Neural cell (in vitro differentiated cells): ENCODE measurements at regions not wholly inside any gene's neighbourhood (a gene's known extent, or its start where the extent isn't known, plus 50 kb on each side); places are given as distances from the start of the nearest gene placed in this dataset.

Source experiments
- H2AFZ ChIP-seq: fragments of 200-600, 300-800 bp; sonication (generic), shearing (Covaris generic); 2 replicates; pipeline ENCODE4 v1.6.0; 2014; ENCODE audit warnings: low read depth, mild to moderate bottlenecking, antibody characterized with exemption, low read length, moderate library complexity
- H3F3A ChIP-seq: fragments of 200-600 bp; shearing (Covaris generic); 2 replicates; pipeline ENCODE4 v1.6.1; 2016; ENCODE audit warnings: mild to moderate bottlenecking, moderate library complexity, mixed read lengths, antibody characterized with exemption, low read length; ENCODE audit not compliant: insufficient read depth, poor library complexity, severe bottlenecking
- H3K27ac ChIP-seq: fragments of 200-600, 300-800 bp; sonication (generic), shearing (Covaris generic); 2 replicates; pipeline ENCODE4 v1.5.1; 2014; ENCODE audit warnings: mild to moderate bottlenecking, low read length, moderate library complexity
- H3K27me3 ChIP-seq: fragments of 300-800, 200-600 bp; sonication (generic), shearing (Covaris generic); 2 replicates; pipeline ENCODE4 v1.6.0; 2014; ENCODE audit warnings: mild to moderate bottlenecking, low read depth, low read length, moderate library complexity; ENCODE audit not compliant: insufficient read depth
- H3K36me3 ChIP-seq: fragments of 300-800, 200-600 bp; sonication (generic), shearing (Covaris generic); 2 replicates; pipeline ENCODE4 v1.5.1; 2014; ENCODE audit warnings: mild to moderate bottlenecking, antibody characterized with exemption, low read length, moderate library complexity; ENCODE audit not compliant: insufficient read depth
- H3K4me2 ChIP-seq: fragments of 300-800, 200-600 bp; sonication (generic), shearing (Covaris generic); 2 replicates; pipeline ENCODE4 v1.6.0; 2014; ENCODE audit warnings: mild to moderate bottlenecking, low read length
- H3K4me3 ChIP-seq: fragments of 300-800, 200-600 bp; sonication (generic), shearing (Covaris generic); 2 replicates; pipeline ENCODE4 v1.5.1; 2014; ENCODE audit warnings: mild to moderate bottlenecking, low read length, moderate library complexity
- H3K79me2 ChIP-seq: fragments of 200-600 bp; shearing (Covaris generic); replicated peaks from 2 replicates; pipeline ENCODE4 v1.6.0; 2014; ENCODE audit warnings: mild to moderate bottlenecking, low read length, moderate library complexity; ENCODE audit not compliant: insufficient read depth
- H3K9ac ChIP-seq: fragments of 300-800, 200-600 bp; sonication (generic), shearing (Covaris generic); 2 replicates; pipeline ENCODE4 v1.6.1; 2016; ENCODE audit warnings: mild to moderate bottlenecking, low read length, mixed read lengths
- H3K9me2 ChIP-seq: fragments of 200-600 bp; shearing (Covaris generic); 2 replicates; pipeline ENCODE4 v1.6.1; 2016; ENCODE audit warnings: mild to moderate bottlenecking, low read length, mixed read lengths; ENCODE audit not compliant: insufficient read depth
- H3K9me3 ChIP-seq: fragments of 200-600, 300-800 bp; sonication (generic), shearing (Covaris generic); 2 replicates; pipeline ENCODE4 v1.6.1; 2016; ENCODE audit warnings: mild to moderate bottlenecking, mixed run types, low read length, moderate library complexity, mixed read lengths
- H4K20me1 ChIP-seq: fragments of 200-600 bp; shearing (Covaris generic); 2 replicates; pipeline ENCODE4 v1.6.1; 2016; ENCODE audit warnings: mild to moderate bottlenecking, mixed run types; ENCODE audit not compliant: insufficient read depth
- CTCF ChIP-seq: fragments of 450-650 bp; IDR thresholded peaks from 2 replicates; pipeline ENCODE4 v1.5.1; 2014; ENCODE audit warnings: antibody characterized with exemption, mild to moderate bottlenecking, moderate library complexity; ENCODE audit not compliant: poor library complexity, severe bottlenecking
- EP300 ChIP-seq: fragments of 450-650 bp; conservative IDR thresholded peaks from 2 replicates; pipeline ENCODE4 v1.6.1; 2014; ENCODE audit warnings: antibody characterized with exemption, mild to moderate bottlenecking, moderate library complexity; ENCODE audit not compliant: poor library complexity, severe bottlenecking
- EZH2 ChIP-seq: fragments of 200-600, 300-800 bp; shearing (Covaris generic), sonication (generic); IDR thresholded peaks from 2 replicates; pipeline ENCODE4 v1.6.1; 2014; ENCODE audit warnings: antibody characterized with exemption, low read length, borderline replicate concordance, mild to moderate bottlenecking; ENCODE audit not compliant: insufficient read depth, poor library complexity, severe bottlenecking
- MXI1 ChIP-seq: fragments of 450-650 bp; conservative IDR thresholded peaks from 2 replicates; pipeline ENCODE4 v1.6.1; 2014; ENCODE audit warnings: antibody characterized with exemption, mild to moderate bottlenecking; ENCODE audit not compliant: poor library complexity, severe bottlenecking
- POLR2AphosphoS5 ChIP-seq: IDR thresholded peaks from 2 replicates; pipeline ENCODE4 v1.6.1; 2012
- RAD21 ChIP-seq: fragments of 450-650 bp; conservative IDR thresholded peaks from 2 replicates; pipeline ENCODE4 v1.6.1; 2014; ENCODE audit warnings: antibody characterized with exemption, mild to moderate bottlenecking, moderate library complexity
- REST ChIP-seq: IDR thresholded peaks from 2 replicates; pipeline ENCODE4 v1.6.1; 2012; ENCODE audit warnings: borderline replicate concordance
- SMC3 ChIP-seq: fragments of 450-650 bp; conservative IDR thresholded peaks from 2 replicates; pipeline ENCODE4 v1.6.1; 2014; ENCODE audit warnings: antibody characterized with exemption, mild to moderate bottlenecking, moderate library complexity; ENCODE audit not compliant: poor library complexity
- TAF1 ChIP-seq: IDR thresholded peaks from 2 replicates; pipeline ENCODE4 v1.6.1; 2012; ENCODE audit warnings: low read depth

GRCh38 chr13:106377931-106378662 is 157.4 kb downstream of the EFNB2 start:
- TF ChIP-seq CTCF, result no peak
- TF ChIP-seq POLR2AphosphoS5, result no peak
- no peak for TF ChIP-seq MXI1
- no peak for TF ChIP-seq EZH2
- no peak for TF ChIP-seq TAF1
- no peak for TF ChIP-seq SMC3
- no peak for TF ChIP-seq RAD21
- TF ChIP-seq REST, result no peak
- TF ChIP-seq EP300, result no peak

GRCh38 chr13:106377341-106377740 is 158.1 kb downstream of the EFNB2 start:
- Histone ChIP-seq H3K9me2 (no peaks in the 10 kb centered on the region), H4K20me1 (no peaks in the 10 kb centered on the region), H3K4me3 (no peak overlapping the region), H3K79me2 (no peaks in the 10 kb centered on the region), H3K9me3 (no peaks in the 10 kb centered on the region), H3K4me2 (no peak overlapping the region), H3K27me3 (no peaks in the 10 kb centered on the region), H2AFZ (no peak overlapping the region), H3K36me3 (no peaks in the 10 kb centered on the region), H3K27ac (no peak overlapping the region), H3F3A (no peaks in the 10 kb centered on the region), H3K9ac (no peak overlapping the region)
- TF ChIP-seq RAD21 (no peak), SMC3 (no peak), TAF1 (no peak), EZH2 (no peak), POLR2AphosphoS5 (no peak), MXI1 (no peak), CTCF (no peak), REST (no peak), EP300 (no peak)

More at GRCh38 chr13:106377931-106378662, 157.4 kb downstream of the EFNB2 start:
- Histone ChIP-seq H3K9ac (no peak overlapping the region), H4K20me1 (no peaks in the 10 kb centered on the region), H3K79me2 (no peaks in the 10 kb centered on the region), H2AFZ (no peak overlapping the region), H3K4me2 (no peak overlapping the region), H3K9me2 (no peaks in the 10 kb centered on the region), H3K9me3 (no peaks in the 10 kb centered on the region), H3K27ac (no peak overlapping the region), H3F3A (no peaks in the 10 kb centered on the region), H3K36me3 (no peaks in the 10 kb centered on the region), H3K27me3 (no peaks in the 10 kb centered on the region), H3K4me3 (no peak overlapping the region)
